ENCODE measurements at regions not wholly inside any gene's neighbourhood (a gene's known extent, or its start where the extent isn't known, plus 50 kb on each side); places are given as distances from the start of the nearest gene placed in this dataset.

DNA sequence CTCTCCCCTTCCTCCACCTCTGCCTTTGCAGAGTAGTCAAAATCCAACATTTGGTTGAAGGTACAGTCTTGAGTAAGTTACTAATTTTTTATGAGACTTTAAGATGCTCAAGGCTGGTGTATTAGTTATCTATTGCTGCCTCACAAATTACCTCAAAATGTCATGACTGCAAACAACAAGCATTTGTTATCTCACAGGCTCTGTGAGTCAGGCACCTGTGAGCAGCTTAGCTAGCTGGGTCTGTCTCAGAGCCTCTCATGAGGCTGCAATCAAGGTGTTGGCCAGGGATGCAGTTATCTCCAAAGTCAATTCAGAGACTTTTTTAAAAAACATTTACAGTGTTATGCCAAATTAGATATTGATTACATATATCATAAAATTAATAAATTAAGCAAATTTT, 371.3 kb upstream of the RGMB start:
- TF ChIP-seq POLR2A (IDR thresholded peaks at IDR 0.05; ENCODE audit: low read depth, low read length): no peak
- TF ChIP-seq POLR2AphosphoS5 (IDR thresholded peaks at IDR 0.05; ENCODE audit: low read depth, low read length): no peak

All from GM12892 (cell line).